OCI-LY1 (cell line): ENCODE measurements at regions not wholly inside any gene's neighbourhood (a gene's known extent, or its start where the extent isn't known, plus 50 kb on each side); places are given as distances from the start of the nearest gene placed in this dataset.

Experiments
- H2AFZ ChIP-seq: fragments of 200-600 bp; sonication (generic), shearing (Covaris generic); 2 replicates; pipeline ENCODE4 v1.6.0; 2014; ENCODE audit warnings: antibody characterized with exemption, mild to moderate bottlenecking, low read length
- H3F3A ChIP-seq: fragments of 200-600 bp; sonication (generic), shearing (Covaris generic); 2 replicates; pipeline ENCODE4 v1.6.0; 2014; ENCODE audit warnings: mild to moderate bottlenecking, antibody characterized with exemption, low read length, moderate library complexity; ENCODE audit not compliant: insufficient read depth
- H3K27ac ChIP-seq: fragments of 200-600 bp; sonication (generic); 2 replicates; pipeline ENCODE4 v1.5.1; 2014; ENCODE audit warnings: low read length, mixed run types, mild to moderate bottlenecking, low read depth; ENCODE audit not compliant: poor library complexity, severe bottlenecking
- H3K27me3 ChIP-seq: fragments of 200-600 bp; sonication (generic); 2 replicates; pipeline ENCODE4 v1.6.0; 2014; ENCODE audit warnings: antibody characterized with exemption, mild to moderate bottlenecking, low read length, moderate library complexity; ENCODE audit not compliant: insufficient read depth
- H3K36me3 ChIP-seq: fragments of 200-600 bp; sonication (generic); 2 replicates; pipeline ENCODE4 v1.6.1; 2014; ENCODE audit warnings: mild to moderate bottlenecking, antibody characterized with exemption, low read length, moderate library complexity, mixed read lengths; ENCODE audit not compliant: insufficient read depth
- H3K4me1 ChIP-seq: fragments of 200-600 bp; sonication (generic); 2 replicates; pipeline ENCODE4 v1.5.1; 2014; ENCODE audit warnings: mild to moderate bottlenecking, low read length, moderate library complexity; ENCODE audit not compliant: insufficient read depth, severe bottlenecking
- H3K4me2 ChIP-seq: fragments of 200-600 bp; sonication (generic), shearing (Covaris generic); 2 replicates; pipeline ENCODE4 v1.6.1; 2014; ENCODE audit warnings: low read length
- H3K4me3 ChIP-seq: fragments of 200-600 bp; sonication (generic); 2 replicates; pipeline ENCODE4 v1.5.1; 2014; ENCODE audit warnings: low read length, low read depth, mild to moderate bottlenecking, mixed read lengths; ENCODE audit not compliant: poor library complexity, severe bottlenecking
- H3K79me2 ChIP-seq: fragments of 200-600 bp; shearing (Covaris generic); 2 replicates; pipeline ENCODE4 v1.6.1; 2016; ENCODE audit warnings: mixed run types, low read length, mixed read lengths; ENCODE audit not compliant: insufficient read depth
- H3K9ac ChIP-seq: fragments of 200-600 bp; sonication (generic), shearing (Covaris generic); 2 replicates; pipeline ENCODE4 v1.6.1; 2014; ENCODE audit warnings: mild to moderate bottlenecking, low read length, mixed read lengths
- H3K9me2 ChIP-seq: fragments of 200-600 bp; sonication (generic), shearing (Covaris generic); 2 replicates; pipeline ENCODE4 v1.6.1; 2014; ENCODE audit warnings: low read depth, mild to moderate bottlenecking, low read length, mixed read lengths
- H3K9me3 ChIP-seq: fragments of 200-600 bp; shearing (Covaris generic); 2 replicates; pipeline ENCODE4 v1.6.1; 2014; ENCODE audit warnings: low read length, mixed read lengths
- H4K20me1 ChIP-seq: fragments of 200-600 bp; sonication (generic), shearing (Covaris generic); 2 replicates; pipeline ENCODE4 v1.6.0; 2016; ENCODE audit warnings: mild to moderate bottlenecking, low read length; ENCODE audit not compliant: insufficient read depth
- EZH2 ChIP-seq: fragments of 200-600 bp; sonication (generic), shearing (Covaris generic); IDR thresholded peaks from 2 replicates; pipeline ENCODE4 v1.8.0; 2017; ENCODE audit warnings: borderline replicate concordance, mixed run types, mild to moderate bottlenecking, antibody characterized with exemption, low read length, moderate library complexity, mixed read lengths
- TF ChIP-seq, protein P1 (sequence below): fragments of 200-600 bp; sonication (generic), shearing (Covaris generic); IDR thresholded peaks from 2 replicates; pipeline ENCODE4 v1.5.1; 2017; ENCODE audit warnings: mild to moderate bottlenecking, antibody characterized with exemption, low read length, moderate library complexity, mixed read lengths

- Histone ChIP-seq H3K36me3 (no peaks in the 10 kb centered on the region), H3F3A (no peaks in the 10 kb centered on the region), H3K9ac (no peak overlapping the region), H3K27ac (no peak overlapping the region), H3K27me3 (no peaks in the 10 kb centered on the region), H3K4me1 (peaks cover 24% of the 10 kb centered on the region), H3K4me3 (no peak overlapping the region), H3K4me2 (no peak overlapping the region), H3K9me3 (no peaks in the 10 kb centered on the region), H3K79me2 (no peaks in the 10 kb centered on the region), H4K20me1 (no peaks in the 10 kb centered on the region), H3K9me2 (no peaks in the 10 kb centered on the region), H2AFZ (no peak overlapping the region)
- TF ChIP-seq, protein P1, sequence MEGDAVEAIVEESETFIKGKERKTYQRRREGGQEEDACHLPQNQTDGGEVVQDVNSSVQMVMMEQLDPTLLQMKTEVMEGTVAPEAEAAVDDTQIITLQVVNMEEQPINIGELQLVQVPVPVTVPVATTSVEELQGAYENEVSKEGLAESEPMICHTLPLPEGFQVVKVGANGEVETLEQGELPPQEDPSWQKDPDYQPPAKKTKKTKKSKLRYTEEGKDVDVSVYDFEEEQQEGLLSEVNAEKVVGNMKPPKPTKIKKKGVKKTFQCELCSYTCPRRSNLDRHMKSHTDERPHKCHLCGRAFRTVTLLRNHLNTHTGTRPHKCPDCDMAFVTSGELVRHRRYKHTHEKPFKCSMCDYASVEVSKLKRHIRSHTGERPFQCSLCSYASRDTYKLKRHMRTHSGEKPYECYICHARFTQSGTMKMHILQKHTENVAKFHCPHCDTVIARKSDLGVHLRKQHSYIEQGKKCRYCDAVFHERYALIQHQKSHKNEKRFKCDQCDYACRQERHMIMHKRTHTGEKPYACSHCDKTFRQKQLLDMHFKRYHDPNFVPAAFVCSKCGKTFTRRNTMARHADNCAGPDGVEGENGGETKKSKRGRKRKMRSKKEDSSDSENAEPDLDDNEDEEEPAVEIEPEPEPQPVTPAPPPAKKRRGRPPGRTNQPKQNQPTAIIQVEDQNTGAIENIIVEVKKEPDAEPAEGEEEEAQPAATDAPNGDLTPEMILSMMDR, result no peak
- TF ChIP-seq EZH2, result no peak
Measured at GRCh38 chr4:148965080-148965479, 522.9 kb upstream of the NR3C2 start.

- no peaks in the 10 kb centered on the region for H3K9me3 ChIP-seq
- H3K4me2 ChIP-seq, result no peak overlapping the region
- no peaks in the 10 kb centered on the region for H4K20me1 ChIP-seq
- H3K79me2 ChIP-seq, result no peaks in the 10 kb centered on the region
- no peak overlapping the region for H3K4me3 ChIP-seq
- H2AFZ ChIP-seq, result no peak overlapping the region
- H3F3A ChIP-seq, result no peaks in the 10 kb centered on the region
- no peaks in the 10 kb centered on the region for H3K27me3 ChIP-seq
- H3K9ac ChIP-seq, result no peak overlapping the region
- H3K4me1 ChIP-seq, result peaks cover 18% of the 10 kb centered on the region
- H3K36me3 ChIP-seq, result no peaks in the 10 kb centered on the region
- no peaks in the 10 kb centered on the region for H3K9me2 ChIP-seq
- no peak overlapping the region for H3K27ac ChIP-seq
- no peak for TF ChIP-seq EZH2
- TF ChIP-seq, protein P1, result no peak
Measured at GRCh38 chr4:148964456-148964855, 522.2 kb upstream of the NR3C2 start.

- H3K36me3 ChIP-seq, result no peaks in the 10 kb centered on the region
- no peak overlapping the region for H3K4me3 ChIP-seq
- H3K27me3 ChIP-seq, result no peaks in the 10 kb centered on the region
- no peaks in the 10 kb centered on the region for H3K9me2 ChIP-seq
- peaks cover 7% of the 10 kb centered on the region for H3K4me1 ChIP-seq
- H3K4me2 ChIP-seq, result no peak overlapping the region
- H3K9ac ChIP-seq, result no peak overlapping the region
- no peak for TF ChIP-seq EZH2
- TF ChIP-seq, protein P1, result no peak
- H3K9me3 ChIP-seq, result no peaks in the 10 kb centered on the region
- no peaks in the 10 kb centered on the region for H4K20me1 ChIP-seq
- no peaks in the 10 kb centered on the region for H3F3A ChIP-seq
- no peaks in the 10 kb centered on the region for H3K79me2 ChIP-seq
- H3K27ac ChIP-seq, result no peak overlapping the region
- no peak overlapping the region for H2AFZ ChIP-seq
Measured at GRCh38 chr4:148962539-148963290, 520.5 kb upstream of the NR3C2 start.
